ENCODE measurements at regions not wholly inside any gene's neighbourhood (a gene's known extent, or its start where the extent isn't known, plus 50 kb on each side); places are given as distances from the start of the nearest gene placed in this dataset.

DNA sequence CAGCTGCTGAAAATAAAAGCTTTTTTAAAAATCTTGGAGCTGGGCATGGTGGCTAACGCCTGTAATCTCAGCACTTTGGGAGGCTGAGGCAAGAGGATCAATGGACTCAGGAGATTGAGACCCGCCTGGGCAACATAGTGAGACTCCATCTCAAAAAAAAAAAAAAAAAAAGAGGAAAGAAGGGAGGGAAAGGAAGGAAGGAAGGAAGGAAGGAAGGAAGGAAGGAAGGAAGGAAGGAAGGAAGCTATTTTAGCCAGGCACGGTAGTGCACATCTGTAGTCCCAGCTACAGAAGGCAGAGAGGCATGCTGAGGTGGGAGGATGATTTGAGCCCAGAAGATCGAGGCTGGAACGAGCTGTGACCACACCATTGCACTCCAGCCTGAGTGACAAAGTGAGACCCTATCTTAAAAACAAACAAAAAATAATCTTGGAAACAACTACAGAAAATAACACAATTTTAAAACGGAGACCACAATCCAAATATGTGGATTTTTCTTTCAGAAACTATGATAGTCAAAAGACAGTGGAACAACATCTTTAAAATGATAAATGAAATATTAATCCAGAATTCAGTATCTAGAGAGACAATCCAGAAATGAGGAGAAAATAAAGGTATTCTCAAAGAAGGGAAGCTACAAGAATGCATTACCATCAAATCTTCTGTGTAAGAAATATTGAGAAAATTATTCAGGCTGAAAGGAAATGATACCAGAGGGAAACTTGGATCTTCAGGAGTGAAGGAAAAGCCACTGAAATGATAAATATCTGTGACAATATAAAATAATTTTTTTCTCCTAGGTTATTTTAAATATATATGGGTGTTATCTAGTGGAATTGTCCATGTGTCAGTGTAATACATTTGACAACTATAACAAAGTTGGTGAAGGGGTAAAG is 182.0 kb downstream of the GPX5 start:
- TF ChIP-seq CTCF (IDR thresholded peaks at IDR 0.05) (no peak), POLR2A (IDR thresholded peaks at IDR 0.05) (no peak)

Measured in upper lobe of left lung (tissue), 4 donors.